ENCODE measurements at regions not wholly inside any gene's neighbourhood (a gene's known extent, or its start where the extent isn't known, plus 50 kb on each side); places are given as distances from the start of the nearest gene placed in this dataset.

- Histone ChIP-seq H3K4me3 (ENCODE audit: insufficient read depth, low read length) (no peak overlapping the region), H2AFZ (ENCODE audit: low read length) (no peak overlapping the region), H3K27me3 (ENCODE audit: insufficient read depth, low read length) (no peaks in the 10 kb centered on the region), H3K36me3 (ENCODE audit: insufficient read depth, low read length) (no peaks in the 10 kb centered on the region), H3K4me1 (ENCODE audit: insufficient read depth, low read length) (no peaks in the 10 kb centered on the region), H4K20me1 (ENCODE audit: insufficient read depth, low read length) (no peaks in the 10 kb centered on the region), H3K79me2 (ENCODE audit: insufficient read depth, low read length) (no peaks in the 10 kb centered on the region), H3K4me2 (ENCODE audit: insufficient read depth, low read length) (no peak overlapping the region), H3K27ac (ENCODE audit: low read depth, low read length) (no peak overlapping the region), H3K9me3 (ENCODE audit: low read depth, low read length) (peaks cover 2% of the 10 kb centered on the region)
- TF ChIP-seq CTCF (IDR thresholded peaks at IDR 0.05; ENCODE audit: extremely low read depth, low read depth, low read length): no peak
- no peak for DNase-seq (ENCODE audit: insufficient read length, low spot score, missing footprints)
Measured at GRCh38 chr4:27886120-27886519, 1025.5 kb downstream of the STIM2 start.

GRCh38 chr4:27887646-27888045 is 1027.0 kb downstream of the STIM2 start:
- Histone ChIP-seq H3K27ac (ENCODE audit: low read depth, low read length) (no peak overlapping the region), H4K20me1 (ENCODE audit: insufficient read depth, low read length) (no peaks in the 10 kb centered on the region), H3K27me3 (ENCODE audit: insufficient read depth, low read length) (no peaks in the 10 kb centered on the region), H2AFZ (ENCODE audit: low read length) (no peak overlapping the region), H3K4me3 (ENCODE audit: insufficient read depth, low read length) (no peak overlapping the region), H3K4me2 (ENCODE audit: insufficient read depth, low read length) (no peak overlapping the region), H3K36me3 (ENCODE audit: insufficient read depth, low read length) (no peaks in the 10 kb centered on the region), H3K79me2 (ENCODE audit: insufficient read depth, low read length) (no peaks in the 10 kb centered on the region), H3K4me1 (ENCODE audit: insufficient read depth, low read length) (no peaks in the 10 kb centered on the region), H3K9me3 (ENCODE audit: low read depth, low read length) (peaks cover 2% of the 10 kb centered on the region)
- DNase-seq (ENCODE audit: insufficient read length, low spot score, missing footprints): no peak
- no peak for TF ChIP-seq CTCF (IDR thresholded peaks at IDR 0.05; ENCODE audit: extremely low read depth, low read depth, low read length)

GRCh38 chr4:27888505-27888904 is 1027.9 kb downstream of the STIM2 start:
- Histone ChIP-seq H2AFZ (ENCODE audit: low read length) (no peak overlapping the region), H3K27ac (ENCODE audit: low read depth, low read length) (no peak overlapping the region), H3K4me1 (ENCODE audit: insufficient read depth, low read length) (no peaks in the 10 kb centered on the region), H3K36me3 (ENCODE audit: insufficient read depth, low read length) (no peaks in the 10 kb centered on the region), H3K9me3 (ENCODE audit: low read depth, low read length) (peaks cover 2% of the 10 kb centered on the region), H3K27me3 (ENCODE audit: insufficient read depth, low read length) (no peaks in the 10 kb centered on the region), H4K20me1 (ENCODE audit: insufficient read depth, low read length) (no peaks in the 10 kb centered on the region), H3K79me2 (ENCODE audit: insufficient read depth, low read length) (no peaks in the 10 kb centered on the region), H3K4me2 (ENCODE audit: insufficient read depth, low read length) (no peak overlapping the region), H3K4me3 (ENCODE audit: insufficient read depth, low read length) (no peak overlapping the region)
- no peak for TF ChIP-seq CTCF (IDR thresholded peaks at IDR 0.05; ENCODE audit: extremely low read depth, low read depth, low read length)
- DNase-seq (ENCODE audit: insufficient read length, low spot score, missing footprints): no peak

GRCh38 chr4:27894951-27895350 is 1034.3 kb downstream of the STIM2 start:
- Histone ChIP-seq H3K9me3 (ENCODE audit: low read depth, low read length) (no peaks in the 10 kb centered on the region), H3K36me3 (ENCODE audit: insufficient read depth, low read length) (no peaks in the 10 kb centered on the region), H3K27ac (ENCODE audit: low read depth, low read length) (no peak overlapping the region), H2AFZ (ENCODE audit: low read length) (no peak overlapping the region), H3K79me2 (ENCODE audit: insufficient read depth, low read length) (no peaks in the 10 kb centered on the region), H3K27me3 (ENCODE audit: insufficient read depth, low read length) (no peaks in the 10 kb centered on the region), H3K4me1 (ENCODE audit: insufficient read depth, low read length) (no peaks in the 10 kb centered on the region), H3K4me3 (ENCODE audit: insufficient read depth, low read length) (no peak overlapping the region), H4K20me1 (ENCODE audit: insufficient read depth, low read length) (no peaks in the 10 kb centered on the region), H3K4me2 (ENCODE audit: insufficient read depth, low read length) (no peak overlapping the region)
- DNase-seq (ENCODE audit: insufficient read length, low spot score, missing footprints): no peak
- TF ChIP-seq CTCF (IDR thresholded peaks at IDR 0.05; ENCODE audit: extremely low read depth, low read depth, low read length): no peak
